ENCODE measurements at regions not wholly inside any gene's neighbourhood (a gene's known extent, or its start where the extent isn't known, plus 50 kb on each side); places are given as distances from the start of the nearest gene placed in this dataset.

- TF ChIP-seq CTCF (IDR thresholded peaks at IDR 0.05; ENCODE audit: low read depth, low read length) (peak; percentile 61), EZH2phosphoT487 (IDR thresholded peaks at IDR 0.05; ENCODE audit: low read depth) (no peak)
These were observed 433.7 kb downstream of the BCL11A start for GRCh38 chr2:60119778-60120177.

Data from OCI-LY3 (cell line).